ENCODE measurements at regions not wholly inside any gene's neighbourhood (a gene's known extent, or its start where the extent isn't known, plus 50 kb on each side); places are given as distances from the start of the nearest gene placed in this dataset.
"Not testable (repeated sequence)": the region's sequence is repeated elsewhere in the genome, so short reads cannot be mapped to it uniquely, and the experiment has no call there.

GRCh38 chr5:87579678-87580077 lies 166.9 kb upstream of the CCNH start:
- H3K9me3 ChIP-seq (replicated peaks): no peaks in the 10 kb centered on the region

GRCh38 chr5:87576867-87577266 lies 164.1 kb upstream of the CCNH start:
- H3K4me1 ChIP-seq: no peaks in the 10 kb centered on the region

More at GRCh38 chr5:87579678-87580077, 166.9 kb upstream of the CCNH start:
- Histone ChIP-seq H3K4me1 (no peaks in the 10 kb centered on the region), H3K27me3 (ENCODE audit: low read depth) (no peaks in the 10 kb centered on the region), H3K4me3 (no peak overlapping the region), H3K36me3 (no peaks in the 10 kb centered on the region), H3K27ac (replicated peaks) (no peak overlapping the region)
- TF ChIP-seq CTCF (IDR thresholded peaks at IDR 0.05; ENCODE audit: borderline replicate concordance): no peak
- intact Hi-C loops (cut with micrococcal nuclease): no loop called here
- DNase-seq: no peak

GRCh38 chr5:87576306-87576705 lies 163.6 kb upstream of the CCNH start:
- H3K27ac ChIP-seq (replicated peaks); DNase-seq; intact Hi-C loops (cut with micrococcal nuclease); H3K4me3 ChIP-seq; H3K27me3 ChIP-seq (ENCODE audit: low read depth); H3K36me3 ChIP-seq; H3K4me1 ChIP-seq; H3K9me3 ChIP-seq (replicated peaks): not testable (repeated sequence)

More at GRCh38 chr5:87576867-87577266, 164.1 kb upstream of the CCNH start:
- intact Hi-C loops (cut with micrococcal nuclease): no loop called here
- no peaks in the 10 kb centered on the region for H3K9me3 ChIP-seq (replicated peaks)
- DNase-seq: no peak
- H3K4me3 ChIP-seq: no peak overlapping the region
- H3K27ac ChIP-seq (replicated peaks): no peak overlapping the region
- no peaks in the 10 kb centered on the region for H3K36me3 ChIP-seq
- no peaks in the 10 kb centered on the region for H3K27me3 ChIP-seq (ENCODE audit: low read depth)
- no peak for TF ChIP-seq CTCF (IDR thresholded peaks at IDR 0.05; ENCODE audit: borderline replicate concordance)

- peaks cover 4% of the 10 kb centered on the region for H3K9me3 ChIP-seq (replicated peaks)
- H3K4me1 ChIP-seq: no peaks in the 10 kb centered on the region
- intact Hi-C loops (cut with micrococcal nuclease): no loop called here
- no peaks in the 10 kb centered on the region for H3K36me3 ChIP-seq
- no peak for DNase-seq
- no peaks in the 10 kb centered on the region for H3K27me3 ChIP-seq (ENCODE audit: low read depth)
- no peak overlapping the region for H3K4me3 ChIP-seq
- no peak overlapping the region for H3K27ac ChIP-seq (replicated peaks)
- TF ChIP-seq CTCF (IDR thresholded peaks at IDR 0.05; ENCODE audit: borderline replicate concordance): no peak
Observed at GRCh38 chr5:87574106-87574505, 161.4 kb upstream of the CCNH start.

- no peak overlapping the region for H3K27ac ChIP-seq (replicated peaks)
- H3K27me3 ChIP-seq (ENCODE audit: low read depth): peaks cover 1% of the 10 kb centered on the region
- no peaks in the 10 kb centered on the region for H3K36me3 ChIP-seq
- no peak for DNase-seq
- H3K9me3 ChIP-seq (replicated peaks): peaks cover 4% of the 10 kb centered on the region
- H3K4me3 ChIP-seq: no peak overlapping the region
- TF ChIP-seq CTCF (IDR thresholded peaks at IDR 0.05; ENCODE audit: borderline replicate concordance): no peak
- no peaks in the 10 kb centered on the region for H3K4me1 ChIP-seq
- intact Hi-C loops (cut with micrococcal nuclease): no loop called here
Observed at GRCh38 chr5:87572611-87573010, 159.9 kb upstream of the CCNH start.

- Histone ChIP-seq H3K4me3 (no peak overlapping the region), H3K27ac (replicated peaks) (no peak overlapping the region), H3K36me3 (no peaks in the 10 kb centered on the region), H3K4me1 (no peaks in the 10 kb centered on the region), H3K27me3 (ENCODE audit: low read depth) (peaks cover 6% of the 10 kb centered on the region), H3K9me3 (replicated peaks) (peaks cover 4% of the 10 kb centered on the region)
- no peak for DNase-seq
- TF ChIP-seq CTCF (IDR thresholded peaks at IDR 0.05; ENCODE audit: borderline replicate concordance): no peak
- intact Hi-C loops (cut with micrococcal nuclease): no loop called here
Observed at GRCh38 chr5:87572090-87572489, 159.4 kb upstream of the CCNH start.

Measured in left ventricle myocardium inferior (tissue), 1 donor.